ENCODE measurements at regions not wholly inside any gene's neighbourhood (a gene's known extent, or its start where the extent isn't known, plus 50 kb on each side); places are given as distances from the start of the nearest gene placed in this dataset.

DNA sequence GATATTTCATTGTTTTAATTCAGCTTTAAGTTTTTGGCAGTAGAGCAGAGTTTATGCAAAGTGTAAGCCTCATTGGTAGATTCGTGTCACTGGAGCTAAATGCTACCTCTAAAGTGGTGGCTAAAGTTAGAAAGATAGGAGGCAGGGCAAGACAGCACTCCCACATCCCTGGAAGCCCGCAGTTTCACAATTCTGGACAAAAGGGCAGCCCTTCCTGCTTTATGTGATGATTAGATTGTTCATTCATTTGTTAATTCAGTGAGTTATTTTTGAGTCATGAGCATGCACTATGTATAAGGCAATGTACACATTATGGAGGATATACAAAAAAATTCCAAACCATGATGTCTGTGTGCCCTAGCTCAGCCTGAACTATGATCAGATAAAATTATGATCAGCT, 52.1 kb upstream of the EIF3M start:
- POLR2A ChIA-PET, result no interaction called here

DNA sequence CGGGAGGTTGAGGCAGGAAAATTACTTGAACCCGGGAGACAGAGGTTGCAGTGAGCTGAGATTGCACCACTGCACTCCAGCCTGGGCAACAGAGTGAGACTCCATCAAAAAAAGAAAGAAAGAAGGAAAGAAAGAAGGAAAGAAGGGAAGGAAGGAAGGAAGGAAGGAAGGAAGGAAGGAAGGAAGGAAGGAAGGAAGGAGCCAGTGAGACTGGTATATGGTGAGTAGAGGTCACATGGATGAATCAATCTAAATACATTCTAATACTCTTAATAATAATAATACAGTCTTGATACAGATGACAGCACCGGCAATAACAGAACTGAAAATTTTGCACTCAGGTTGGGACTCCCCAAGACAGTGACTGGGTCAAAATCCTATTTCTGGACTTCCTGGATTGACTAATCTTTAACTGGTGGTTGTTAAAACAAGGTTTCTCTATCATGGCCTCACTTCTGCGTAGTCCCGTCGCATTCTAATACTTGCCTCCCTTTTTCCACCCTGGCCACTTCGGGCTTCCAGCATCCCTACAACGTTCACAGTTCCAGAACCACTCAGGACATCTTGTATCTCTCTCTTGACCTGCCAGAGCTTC, 53.5 kb upstream of the EIF3M start:
- ChIA-PET CTCF (no interaction called here), POLR2A (no interaction called here)
- no peak for DNase-seq (ENCODE audit: extremely low spot score)
- TF ChIP-seq, protein P1, sequence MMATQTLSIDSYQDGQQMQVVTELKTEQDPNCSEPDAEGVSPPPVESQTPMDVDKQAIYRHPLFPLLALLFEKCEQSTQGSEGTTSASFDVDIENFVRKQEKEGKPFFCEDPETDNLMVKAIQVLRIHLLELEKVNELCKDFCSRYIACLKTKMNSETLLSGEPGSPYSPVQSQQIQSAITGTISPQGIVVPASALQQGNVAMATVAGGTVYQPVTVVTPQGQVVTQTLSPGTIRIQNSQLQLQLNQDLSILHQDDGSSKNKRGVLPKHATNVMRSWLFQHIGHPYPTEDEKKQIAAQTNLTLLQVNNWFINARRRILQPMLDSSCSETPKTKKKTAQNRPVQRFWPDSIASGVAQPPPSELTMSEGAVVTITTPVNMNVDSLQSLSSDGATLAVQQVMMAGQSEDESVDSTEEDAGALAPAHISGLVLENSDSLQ (IDR thresholded peaks at IDR 0.05), result no peak
- no peak for TF ChIP-seq ZNF384 (IDR thresholded peaks at IDR 0.05)
- no peak for TF ChIP-seq FOXA1 (IDR thresholded peaks at IDR 0.05)
- TF ChIP-seq FOXM1 (IDR thresholded peaks at IDR 0.05; ENCODE audit: borderline replicate concordance), result no peak
- no peak for TF ChIP-seq TARDBP (IDR thresholded peaks at IDR 0.05)
- no peak for TF ChIP-seq L3MBTL2 (conservative IDR thresholded peaks at IDR 0.05)
- TF ChIP-seq HDGF (IDR thresholded peaks at IDR 0.05; ENCODE audit: borderline replicate concordance), result no peak

More for the DNA sequence above, 52.1 kb upstream of the EIF3M start:
- TF ChIP-seq ZNF384 (IDR thresholded peaks at IDR 0.05) (no peak), HDGF (IDR thresholded peaks at IDR 0.05; ENCODE audit: borderline replicate concordance) (no peak), FOXK2 (IDR thresholded peaks at IDR 0.05) (no peak)
- CTCF ChIA-PET, result interaction anchor here (0.6 kb wide), 1 partner anchor 18 kb away, joined by 3 read pairs; no protein-coding TSS in a partner anchor
- no peak for DNase-seq (ENCODE audit: extremely low spot score)

DNA sequence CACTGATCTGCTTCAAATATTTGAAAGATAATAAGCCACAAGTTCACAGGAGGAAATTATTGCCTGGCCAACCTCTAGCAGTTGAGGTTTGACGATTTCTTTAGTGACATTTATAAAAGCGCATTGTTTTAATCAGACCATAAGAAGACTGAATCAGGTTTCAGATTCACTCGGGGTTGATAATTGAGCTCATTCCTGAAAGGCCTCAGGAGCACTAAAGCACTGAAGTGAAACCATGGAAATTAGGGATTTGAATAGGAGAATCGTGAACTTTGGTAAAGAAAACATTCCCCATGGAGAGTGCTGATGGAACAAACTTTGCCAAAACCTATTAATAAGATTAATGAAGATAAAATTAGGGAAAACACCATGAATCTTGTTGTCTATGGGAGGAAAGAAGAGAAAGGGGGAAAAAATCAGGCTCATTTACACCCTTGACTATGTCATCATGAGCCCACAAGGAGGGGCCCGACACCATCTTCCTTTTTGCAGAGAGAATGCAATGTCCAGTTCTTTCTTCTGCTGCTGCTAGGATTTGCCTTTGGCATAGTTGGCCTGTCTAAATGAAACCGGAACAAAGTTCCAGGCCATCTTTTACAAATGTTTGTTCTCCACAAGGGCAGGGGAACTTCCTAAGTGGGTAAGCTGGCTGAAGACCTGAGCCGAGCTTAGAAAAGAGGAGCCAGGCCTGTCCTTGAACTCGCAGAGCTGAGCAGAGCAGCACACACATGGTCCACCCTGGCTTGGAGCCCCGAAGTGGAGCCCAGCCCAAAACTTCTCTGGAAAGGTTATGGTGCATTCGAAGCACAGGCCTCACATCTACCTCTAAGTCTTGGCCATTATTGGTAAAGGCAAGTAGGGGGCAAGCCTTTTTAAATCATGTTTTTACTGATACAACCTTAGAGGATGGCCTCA, 56.1 kb upstream of the EIF3M start:
- TF ChIP-seq FOXM1 (IDR thresholded peaks at IDR 0.05; ENCODE audit: borderline replicate concordance) (no peak), FOXK2 (IDR thresholded peaks at IDR 0.05) (no peak), SUZ12 (IDR thresholded peaks at IDR 0.05) (no peak), L3MBTL2 (conservative IDR thresholded peaks at IDR 0.05) (no peak), ELF4 (IDR thresholded peaks at IDR 0.05) (no peak), NFRKB (IDR thresholded peaks at IDR 0.05) (no peak), HDGF (IDR thresholded peaks at IDR 0.05; ENCODE audit: borderline replicate concordance) (no peak)
- CTCF ChIA-PET, result interaction anchor here (0.6 kb wide), 1 partner anchor 197 kb away, joined by 3 read pairs; no protein-coding TSS in a partner anchor
- no peak for DNase-seq (ENCODE audit: extremely low spot score)
- POLR2A ChIA-PET, result no interaction called here

DNA sequence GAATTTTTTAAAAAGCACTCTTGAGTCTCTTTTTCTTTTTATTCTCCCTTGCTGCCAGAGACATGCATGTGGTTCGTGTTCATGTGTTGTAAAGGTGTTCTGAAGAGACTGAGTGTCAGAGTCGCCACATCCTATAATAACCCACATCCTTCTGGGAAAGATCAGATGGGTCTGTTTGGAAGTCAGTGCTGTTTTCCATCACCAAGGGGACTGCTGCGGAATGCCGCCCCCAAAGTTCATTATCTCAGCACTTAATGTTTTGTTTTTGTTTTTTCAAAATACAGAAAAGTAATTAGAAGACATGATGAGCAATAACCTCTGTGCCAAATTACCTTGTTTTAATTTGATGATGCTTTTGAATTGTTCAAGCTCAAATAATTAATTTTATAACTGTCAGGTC, 56.9 kb upstream of the EIF3M start:
- CTCF ChIA-PET, result interaction anchor here (0.6 kb wide), 1 partner anchor 196 kb away, joined by 3 read pairs; no protein-coding TSS in a partner anchor
- POLR2A ChIA-PET, result no interaction called here
- no peak for TF ChIP-seq SUZ12 (IDR thresholded peaks at IDR 0.05)
- TF ChIP-seq, protein P1 (IDR thresholded peaks at IDR 0.05), result no peak
- no peak for TF ChIP-seq BHLHE40 (IDR thresholded peaks at IDR 0.05; ENCODE audit: borderline replicate concordance)
- TF ChIP-seq LEF1 (IDR thresholded peaks at IDR 0.05; ENCODE audit: borderline replicate concordance), result no peak
- no peak for TF ChIP-seq FOXK2 (IDR thresholded peaks at IDR 0.05)
- TF ChIP-seq L3MBTL2 (conservative IDR thresholded peaks at IDR 0.05), result no peak
- TF ChIP-seq FOXA1 (IDR thresholded peaks at IDR 0.05), result no peak
- DNase-seq (ENCODE audit: extremely low spot score), result no peak

DNA sequence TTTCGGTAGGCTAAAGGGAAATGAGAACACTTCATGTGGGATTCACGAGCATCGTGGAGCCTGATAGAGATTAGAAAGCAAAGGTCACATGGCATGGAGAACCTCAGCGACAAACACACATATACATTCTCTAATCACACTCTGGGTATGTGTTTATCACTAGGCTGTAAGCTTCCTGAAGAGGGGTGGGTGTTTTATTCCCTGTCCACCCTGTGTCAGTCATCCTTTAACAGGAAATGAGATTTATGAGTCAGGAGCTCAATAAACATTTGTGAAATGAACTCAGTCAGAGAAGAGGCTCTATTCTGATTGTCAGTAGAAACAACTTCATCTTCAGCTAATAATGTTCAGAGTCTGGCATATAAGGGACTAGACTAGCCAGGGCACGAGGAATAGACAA, 71.7 kb upstream of the EIF3M start:
- ChIA-PET CTCF (interaction anchor here (0.6 kb wide), 1 partner anchor 131 kb away, joined by 4 read pairs; no protein-coding TSS in a partner anchor), POLR2A (no interaction called here)
- no peak for DNase-seq (ENCODE audit: extremely low spot score)
- TF ChIP-seq, protein P1 (IDR thresholded peaks at IDR 0.05), result peak; percentile 67
- no peak for TF ChIP-seq BHLHE40 (IDR thresholded peaks at IDR 0.05; ENCODE audit: borderline replicate concordance)

DNA sequence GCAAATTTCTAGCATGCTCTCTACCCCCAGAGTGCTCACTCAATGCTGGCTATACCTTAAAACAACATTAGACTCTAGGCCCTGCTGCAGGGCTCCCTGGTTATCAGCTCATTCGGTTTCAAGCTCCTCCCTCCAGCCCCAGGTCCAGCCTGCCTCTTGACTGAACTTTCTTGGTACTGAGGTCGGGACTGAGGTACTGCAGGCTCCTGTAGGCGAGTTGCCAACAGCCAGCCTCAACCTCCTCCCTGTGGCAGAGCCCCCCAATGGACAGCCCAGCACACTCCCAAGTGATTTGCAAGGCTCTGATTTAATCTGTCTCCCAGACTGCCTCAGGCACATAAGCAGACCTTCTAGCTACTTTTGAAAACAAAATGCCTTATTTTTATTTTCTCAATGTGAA, 73.6 kb upstream of the EIF3M start:
- ChIA-PET POLR2A (no interaction called here), CTCF (interaction anchor here (0.6 kb wide), 1 partner anchor 853 kb away, joined by 3 read pairs; no protein-coding TSS in a partner anchor)
- no peak for TF ChIP-seq SP1 (IDR thresholded peaks at IDR 0.05)
- no peak for TF ChIP-seq HDGF (IDR thresholded peaks at IDR 0.05; ENCODE audit: borderline replicate concordance)
- no peak for TF ChIP-seq L3MBTL2 (conservative IDR thresholded peaks at IDR 0.05)
- no peak for TF ChIP-seq CTBP1 (IDR thresholded peaks at IDR 0.05; ENCODE audit: borderline replicate concordance)
- no peak for TF ChIP-seq TARDBP (IDR thresholded peaks at IDR 0.05)
- TF ChIP-seq LEF1 (IDR thresholded peaks at IDR 0.05; ENCODE audit: borderline replicate concordance), result no peak
- TF ChIP-seq ELF4 (IDR thresholded peaks at IDR 0.05), result no peak
- no peak for TF ChIP-seq ZNF384 (IDR thresholded peaks at IDR 0.05)
- no peak for TF ChIP-seq BHLHE40 (IDR thresholded peaks at IDR 0.05; ENCODE audit: borderline replicate concordance)
- no peak for TF ChIP-seq ARNT (IDR thresholded peaks at IDR 0.05)
- TF ChIP-seq, protein P1 (IDR thresholded peaks at IDR 0.05), result no peak
- no peak for TF ChIP-seq FOXA1 (IDR thresholded peaks at IDR 0.05)
- no peak for TF ChIP-seq SUZ12 (IDR thresholded peaks at IDR 0.05)
- no peak for TF ChIP-seq NFRKB (IDR thresholded peaks at IDR 0.05)
- no peak for TF ChIP-seq FOXM1 (IDR thresholded peaks at IDR 0.05; ENCODE audit: borderline replicate concordance)
- TF ChIP-seq FOXK2 (IDR thresholded peaks at IDR 0.05), result no peak
- no peak for DNase-seq (ENCODE audit: extremely low spot score)
